H9 (cell line): ENCODE measurements at regions not wholly inside any gene's neighbourhood (a gene's known extent, or its start where the extent isn't known, plus 50 kb on each side); places are given as distances from the start of the nearest gene placed in this dataset.
A peak's percentile ranks its signal among the peaks of the same experiment; 100 is the strongest.
"Not testable (repeated sequence)": the region's sequence is repeated elsewhere in the genome, so short reads cannot be mapped to it uniquely, and the experiment has no call there.

Experiments used
- DNase-seq: peaks from one replicate; pipeline ENCODE4 v3.0.0-alpha.2; 2017
- H2AFZ ChIP-seq: one replicate; pipeline ENCODE4 v1.6.1; 2013; ENCODE audit warnings: mild to moderate bottlenecking, low read length, control low read depth, moderate library complexity
- H2AK5ac ChIP-seq: 2 replicates; pipeline ENCODE4 v1.6.1; 2013; ENCODE audit warnings: low read length, control low read depth, mixed read lengths; ENCODE audit not compliant: insufficient read length
- H2BK120ac ChIP-seq: one replicate; pipeline ENCODE4 v1.6.1; 2013; ENCODE audit warnings: low read depth, mild to moderate bottlenecking, low read length, control low read depth, inconsistent platforms; ENCODE audit not compliant: poor library complexity, severe bottlenecking
- H2BK12ac ChIP-seq: 2 replicates; pipeline ENCODE4 v1.6.1; 2013; ENCODE audit warnings: low read length, control low read depth, mixed read lengths, low read depth; ENCODE audit not compliant: insufficient read length
- H2BK15ac ChIP-seq: 2 replicates; pipeline ENCODE4 v1.6.1; 2013; ENCODE audit warnings: low read depth, low read length, control low read depth
- H2BK20ac ChIP-seq: one replicate; pipeline ENCODE4 v1.6.1; 2013; ENCODE audit warnings: low read depth, mild to moderate bottlenecking, low read length, control low read depth, inconsistent platforms; ENCODE audit not compliant: poor library complexity, severe bottlenecking
- H2BK5ac ChIP-seq: 2 replicates; pipeline ENCODE4 v1.6.1; 2013; ENCODE audit warnings: low read length, control low read depth, mixed read lengths; ENCODE audit not compliant: insufficient read length
- H3K14ac ChIP-seq: 2 replicates; pipeline ENCODE4 v1.6.1; 2013; ENCODE audit warnings: low read length, control low read depth; ENCODE audit not compliant: insufficient read depth
- H3K18ac ChIP-seq: 2 replicates; pipeline ENCODE4 v1.6.1; 2013; ENCODE audit warnings: low read depth, mild to moderate bottlenecking, mixed read lengths, low read length, control low read depth; ENCODE audit not compliant: insufficient read length
- H3K23ac ChIP-seq: 2 replicates; pipeline ENCODE4 v1.6.1; 2013; ENCODE audit warnings: low read length, control low read depth, mixed read lengths, low read depth; ENCODE audit not compliant: insufficient read length
- H3K23me2 ChIP-seq: 2 replicates; pipeline ENCODE4 v1.6.1; 2013; ENCODE audit warnings: low read depth, mild to moderate bottlenecking, mixed read lengths, low read length, control low read depth; ENCODE audit not compliant: insufficient read length, poor library complexity, severe bottlenecking
- H3K27ac ChIP-seq: 2 replicates; pipeline ENCODE4 v1.5.1; 2013; ENCODE audit warnings: low read length, control low read depth, mixed read lengths, low read depth; ENCODE audit not compliant: insufficient read length
- H3K27me3 ChIP-seq: 2 replicates; pipeline ENCODE4 v1.6.1; 2013; ENCODE audit warnings: low read length, control low read depth, inconsistent platforms; ENCODE audit not compliant: insufficient read depth
- H3K4ac ChIP-seq: 2 replicates; pipeline ENCODE4 v1.6.1; 2013; ENCODE audit warnings: low read depth, mild to moderate bottlenecking, control low read depth, inconsistent platforms, low read length, moderate library complexity
- H3K4me1 ChIP-seq: 2 replicates; pipeline ENCODE4 v1.6.1; 2013; ENCODE audit warnings: low read length, control low read depth, inconsistent platforms; ENCODE audit not compliant: insufficient read depth
- H3K4me2 ChIP-seq: 2 replicates; pipeline ENCODE4 v1.6.1; 2013; ENCODE audit warnings: low read length, control low read depth, mixed read lengths; ENCODE audit not compliant: insufficient read length, insufficient read depth
- H3K56ac ChIP-seq: 2 replicates; pipeline ENCODE4 v1.6.1; 2013; ENCODE audit warnings: low read depth, mild to moderate bottlenecking, mixed read lengths, low read length, control low read depth; ENCODE audit not compliant: insufficient read length
- H3K79me1 ChIP-seq: 2 replicates; pipeline ENCODE4 v1.6.1; 2013; ENCODE audit warnings: low read depth, mild to moderate bottlenecking, moderate library complexity, low read length, control low read depth, inconsistent platforms; ENCODE audit not compliant: insufficient read depth, poor library complexity, severe bottlenecking
- H3K79me2 ChIP-seq: 2 replicates; pipeline ENCODE4 v1.6.1; 2013; ENCODE audit warnings: low read length, control low read depth, inconsistent platforms; ENCODE audit not compliant: insufficient read depth
- H3K9ac ChIP-seq: 2 replicates; pipeline ENCODE4 v1.6.1; 2013; ENCODE audit warnings: low read length, control low read depth, mixed read lengths; ENCODE audit not compliant: insufficient read length; ENCODE audit errors: extremely low read depth
- H3K9me3 ChIP-seq: one replicate; pipeline ENCODE4 v1.6.1; 2013; ENCODE audit warnings: low read depth, low read length, inconsistent platforms; ENCODE audit not compliant: control insufficient read depth
- H3T11ph ChIP-seq: one replicate; pipeline ENCODE4 v1.6.1; 2013; ENCODE audit warnings: mild to moderate bottlenecking, low read length, control low read depth, inconsistent platforms
- H4K20me1 ChIP-seq: one replicate; pipeline ENCODE4 v1.6.1; 2013; ENCODE audit not compliant: control insufficient read depth, insufficient read length, insufficient read depth
- H4K5ac ChIP-seq: 2 replicates; pipeline ENCODE4 v1.6.1; 2013; ENCODE audit warnings: low read depth, mild to moderate bottlenecking, mixed read lengths, low read length, control low read depth; ENCODE audit not compliant: insufficient read length
- H4K8ac ChIP-seq: replicated peaks from 2 replicates; pipeline ENCODE4 v1.6.1; 2013; ENCODE audit warnings: low read length, control low read depth, mixed read lengths, low read depth; ENCODE audit not compliant: insufficient read length
- H4K91ac ChIP-seq: 2 replicates; pipeline ENCODE4 v1.6.1; 2013; ENCODE audit warnings: low read depth, mild to moderate bottlenecking, moderate library complexity, mixed read lengths, low read length, control low read depth; ENCODE audit not compliant: insufficient read length
- H3K27ac Mint-ChIP-seq, 3 experiments: 2 replicates in 2 of 3; 3 replicates in 1 of 3; pipeline ENCODE4 v1.8.0; 2020 to 2021; ENCODE audit warnings: mixed read lengths in 3 of 3, mild to moderate bottlenecking in 1 of 3, moderate library complexity in 1 of 3
- H3K27me3 Mint-ChIP-seq: 2 replicates; pipeline ENCODE4 v1.8.0; 2021; ENCODE audit warnings: low read depth, mild to moderate bottlenecking, moderate library complexity, mixed read lengths
- H3K36me3 Mint-ChIP-seq, 3 experiments: 2 replicates in 2 of 3; 3 replicates in 1 of 3; pipeline ENCODE4 v1.8.0; 2020 to 2021; ENCODE audit warnings: low read depth in 3 of 3, mixed read lengths in 3 of 3; ENCODE audit not compliant: insufficient read depth in 1 of 3
- H3K4me1 Mint-ChIP-seq, 2 experiments: 2 replicates each; pipeline ENCODE4 v1.8.0; 2020; ENCODE audit warnings: mixed read lengths in 2 of 2
- H3K4me3 Mint-ChIP-seq, 2 experiments: 2 replicates in 1 of 2; 3 replicates in 1 of 2; pipeline ENCODE4 v1.8.0; 2020 to 2021; ENCODE audit warnings: mild to moderate bottlenecking in 2 of 2, mixed read lengths in 2 of 2, moderate library complexity in 1 of 2
- H3K9me3 Mint-ChIP-seq, 2 experiments: 2 replicates in 1 of 2; 3 replicates in 1 of 2; pipeline ENCODE4 v1.8.0; 2020; ENCODE audit warnings: mild to moderate bottlenecking in 2 of 2, mixed read lengths in 2 of 2, moderate library complexity in 1 of 2
- CTCF ChIP-seq: fragments of 200-600 bp; sonication (generic); conservative IDR thresholded peaks from 3 replicates; pipeline ENCODE4 v1.8.0; 2021; ENCODE audit warnings: antibody characterized with exemption, mild to moderate bottlenecking
- WGBS: extraction: QIAGEN DNeasy Blood & Tissue Kit; methylation state at CpG from one replicate; pipeline ENCODE4 v1.1.7; 2013; ENCODE audit warnings: missing lambda C conversion rate, low lambda C conversion rate, mixed read lengths; ENCODE audit not compliant: insufficient read length; ENCODE audit errors: extremely low coverage; 5-methylcytosine and 5-hydroxymethylcytosine counted together

- Histone ChIP-seq H2AK5ac (no peak overlapping the region), H2BK12ac (no peak overlapping the region), H3K56ac (no peak overlapping the region), H3K9ac (no peak overlapping the region), H3K23ac (no peak overlapping the region), H3K27me3 (no peaks in the 10 kb centered on the region), H3K4me1 (no peaks in the 10 kb centered on the region), H3K18ac (no peak overlapping the region), H3K4ac (no peak overlapping the region), H2BK15ac (no peak overlapping the region), H3K4me2 (no peak overlapping the region), H3K14ac (no peak overlapping the region), H2AFZ (no peak overlapping the region), H2BK5ac (no peak overlapping the region), H3T11ph (no peak overlapping the region), H3K27ac (no peak overlapping the region), H3K23me2 (no peaks in the 10 kb centered on the region), H3K79me1 (no peaks in the 10 kb centered on the region), H4K91ac (no peak overlapping the region), H4K8ac (no peak overlapping the region), H2BK20ac (no peak overlapping the region), H3K79me2 (no peaks in the 10 kb centered on the region), H4K5ac (no peak overlapping the region), H3K9me3 (no peaks in the 10 kb centered on the region), H4K20me1 (no peaks in the 10 kb centered on the region), H2BK120ac (no peak overlapping the region)
- DNase-seq = no peak
- Mint-ChIP-seq H3K9me3 (peaks cover under 1 to 5% of the 10 kb centered on the region in 2 experiments; a peak in 4 of 5 replicates), H3K27me3 (no peaks in the 10 kb centered on the region), H3K27ac (no peak overlapping the region), H3K4me1 (no peaks in the 10 kb centered on the region), H3K36me3 (peaks cover 9 to 16% (median 13%) of the 10 kb centered on the region in 3 experiments; a peak in 6 of 7 replicates), H3K4me3 (no peak overlapping the region)
- no peak for TF ChIP-seq CTCF
- no CpG with 5 or more reads among the region's 2 CpGs for WGBS
Measured at GRCh38 chr4:122997463-122998101, 75.2 kb upstream of the NUDT6 start.

GRCh38 chr4:123004079-123004478, 81.7 kb upstream of the NUDT6 start:
- not testable (repeated sequence) for H3K4me1 Mint-ChIP-seq, DNase-seq, H2BK120ac ChIP-seq, H4K8ac ChIP-seq, H3K4me2 ChIP-seq, H3K4ac ChIP-seq, H3K79me1 ChIP-seq, H3K23ac ChIP-seq, H4K91ac ChIP-seq, H2BK12ac ChIP-seq, H3K79me2 ChIP-seq, H3K4me1 ChIP-seq, H3K9ac ChIP-seq, H3K9me3 ChIP-seq, H2BK5ac ChIP-seq, H3K4me3 Mint-ChIP-seq, H3K27ac ChIP-seq, H2BK20ac ChIP-seq, H3K56ac ChIP-seq, H3K27me3 ChIP-seq, H2AFZ ChIP-seq, H3T11ph ChIP-seq, H3K23me2 ChIP-seq, H2BK15ac ChIP-seq, H3K27me3 Mint-ChIP-seq, H3K18ac ChIP-seq, H4K20me1 ChIP-seq, H4K5ac ChIP-seq, H2AK5ac ChIP-seq, H3K14ac ChIP-seq
- H3K27ac Mint-ChIP-seq = peak overlapping the region in 1 of 3 experiments; percentile 57; a peak in 1 of 7 replicates
- H3K36me3 Mint-ChIP-seq = peaks cover 35 to 64% (median 49%) of the 10 kb centered on the region in 3 experiments
- H3K9me3 Mint-ChIP-seq = peaks cover 24 to 27% of the 10 kb centered on the region in 2 experiments
- no CpG with 5 or more reads among the region's 17 CpGs for WGBS
